ENCODE measurements at regions not wholly inside any gene's neighbourhood (a gene's known extent, or its start where the extent isn't known, plus 50 kb on each side); places are given as distances from the start of the nearest gene placed in this dataset.
"Not testable (repeated sequence)": the region's sequence is repeated elsewhere in the genome, so short reads cannot be mapped to it uniquely, and the experiment has no call there.

DNA sequence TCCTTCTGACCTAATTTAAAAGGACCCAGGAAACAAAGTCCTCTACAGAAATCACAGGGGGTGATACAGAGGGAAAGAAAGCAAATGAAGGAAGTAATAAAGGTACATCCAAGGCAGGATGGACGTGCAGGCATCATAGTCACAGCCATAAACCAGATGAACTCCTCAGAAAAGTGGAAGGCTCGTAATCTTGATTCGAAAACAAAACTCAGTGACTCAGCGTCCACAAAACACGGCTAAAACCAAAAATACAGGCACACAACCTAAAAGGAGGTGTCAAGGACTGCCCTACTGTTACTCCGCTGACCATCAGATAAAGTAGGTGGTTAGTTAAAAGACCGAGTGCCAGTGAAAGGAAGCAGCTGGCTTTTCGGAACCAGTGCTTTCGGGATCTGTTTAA is 81.5 kb downstream of the TRIM69 start:
- DNase-seq: not testable (repeated sequence)

DNA sequence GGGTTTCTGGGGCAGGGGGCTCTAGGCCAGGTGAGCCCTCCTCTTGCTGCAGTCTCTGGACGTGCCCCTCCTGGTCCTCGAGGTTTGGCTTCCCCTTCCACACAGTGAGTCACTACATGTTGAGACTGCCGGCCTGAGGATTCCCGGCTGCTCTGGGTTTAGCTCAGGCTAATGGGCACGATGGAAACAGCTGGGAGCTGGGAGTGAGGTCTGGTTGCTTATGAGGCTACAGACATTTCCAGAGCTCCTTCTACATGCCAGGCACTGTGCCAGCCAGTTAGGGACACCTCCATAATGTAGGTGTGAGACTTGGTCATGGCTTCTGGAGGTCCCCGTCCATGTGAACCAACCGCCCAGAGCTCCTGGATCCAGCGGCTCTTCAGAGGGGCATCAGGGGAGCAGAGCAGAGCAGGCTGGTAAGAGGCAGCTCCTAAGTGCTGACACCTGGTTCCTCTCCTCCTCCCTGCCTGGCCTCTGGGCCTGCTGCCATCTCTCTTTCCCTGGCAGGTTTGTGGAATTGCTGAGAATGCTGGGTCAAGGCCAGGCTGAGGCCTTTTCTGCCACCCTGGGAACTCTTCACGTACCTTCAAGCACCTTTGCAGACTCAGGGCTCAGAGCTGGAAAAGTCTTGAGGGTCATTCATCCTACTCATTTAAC is 83.1 kb downstream of the TRIM69 start:
- not testable (repeated sequence) for DNase-seq

DNA sequence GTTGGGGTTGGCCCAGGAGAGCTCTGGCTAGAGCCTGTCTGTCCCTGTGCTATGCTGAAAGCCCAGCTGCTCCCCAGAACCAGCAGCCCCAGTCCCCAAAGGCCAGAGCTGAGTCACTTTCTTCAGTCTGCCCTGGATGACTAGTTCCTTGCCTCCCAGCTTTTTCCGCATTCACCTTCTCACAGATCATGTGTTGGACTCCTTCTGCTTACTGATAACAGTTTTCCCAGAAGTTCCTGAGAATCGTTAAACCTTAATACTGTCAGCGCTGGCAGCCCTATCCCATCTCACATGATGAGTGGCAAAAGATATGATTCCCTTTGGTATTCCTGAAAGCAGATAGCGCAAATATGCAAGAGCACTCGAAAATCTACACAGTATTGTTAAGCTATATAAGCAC is 84.2 kb downstream of the TRIM69 start:
- not testable (repeated sequence) for DNase-seq

DNA sequence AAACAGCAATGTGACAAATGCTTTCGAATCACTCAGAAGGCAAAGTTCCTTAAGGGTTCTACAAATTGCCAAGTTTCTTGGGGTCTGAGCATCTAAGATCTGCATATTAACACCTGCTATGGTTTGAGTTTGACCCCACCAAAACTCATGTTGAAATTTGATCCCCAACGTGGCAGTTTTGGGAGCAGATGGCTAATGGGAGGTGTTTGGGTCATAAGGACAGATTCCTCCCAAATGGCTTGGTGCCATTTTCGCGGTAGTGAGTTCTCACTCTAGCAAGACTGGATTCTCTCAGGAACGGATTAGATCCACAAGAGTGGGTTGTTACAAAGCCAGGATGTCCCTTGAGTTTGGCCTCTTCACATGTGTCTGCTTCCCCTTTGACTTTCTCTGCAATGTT is 84.6 kb downstream of the TRIM69 start:
- not testable (repeated sequence) for DNase-seq

DNA sequence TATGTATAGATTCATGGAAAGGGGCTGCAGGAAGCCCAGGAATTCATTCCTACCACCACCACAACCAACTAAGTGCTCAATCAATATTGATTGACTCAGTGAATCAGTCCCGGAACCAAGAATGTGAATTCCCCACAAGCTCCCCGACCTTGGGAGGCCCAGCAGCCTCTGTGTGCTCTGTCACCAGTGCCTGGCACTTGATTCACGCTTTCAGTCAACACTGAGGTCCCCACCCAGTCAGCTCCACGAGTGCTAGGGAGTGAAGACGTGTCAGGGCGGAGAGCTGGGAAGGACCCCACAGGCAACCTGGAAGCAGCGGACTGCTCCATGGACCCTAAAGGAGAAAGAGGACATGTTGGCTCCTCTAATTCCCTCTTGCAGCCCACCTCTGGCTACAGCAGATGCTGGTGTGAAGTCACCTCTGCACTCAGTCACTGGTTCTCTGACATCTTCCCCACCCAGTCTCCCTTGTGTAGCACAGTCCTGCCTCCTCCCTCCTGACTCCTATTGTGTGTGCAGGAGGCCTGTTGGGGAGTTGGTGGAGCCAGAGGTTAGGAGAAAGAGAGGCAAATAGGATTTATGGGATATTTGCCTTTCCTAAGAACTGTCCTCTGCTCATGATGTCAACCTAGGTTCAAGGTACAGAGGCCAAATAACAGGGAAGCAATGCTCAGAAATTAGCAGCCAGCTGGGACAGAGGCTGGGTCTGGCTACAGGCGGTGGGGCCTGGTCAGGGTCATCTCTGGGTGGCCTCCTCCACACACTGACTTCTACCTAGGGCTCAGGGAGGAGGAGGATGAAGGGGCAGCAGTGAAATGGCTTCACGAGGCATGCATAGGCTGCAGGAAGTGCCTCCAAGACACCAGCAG is 88.2 kb downstream of the TRIM69 start:
- not testable (repeated sequence) for DNase-seq

DNA sequence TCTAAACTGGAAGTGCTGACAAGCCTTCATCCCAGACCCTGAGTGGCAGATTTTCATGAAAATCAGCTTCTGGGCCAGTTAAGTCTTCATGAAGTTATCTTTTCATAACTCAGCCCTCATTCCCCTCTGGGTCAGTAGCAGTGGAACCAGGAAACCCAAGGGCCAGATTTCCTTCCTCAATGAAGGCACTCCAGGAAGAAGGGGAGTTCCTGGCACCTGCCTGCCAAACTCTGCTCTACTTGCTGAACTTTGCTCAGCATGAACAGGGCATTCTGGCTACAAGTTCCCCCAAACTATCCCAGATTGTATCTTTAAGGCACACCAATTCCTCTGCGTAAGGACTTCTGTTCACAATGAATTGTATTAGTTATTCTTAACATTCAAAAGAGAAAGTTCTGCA is 90.3 kb downstream of the TRIM69 start:
- DNase-seq: not testable (repeated sequence)

DNA sequence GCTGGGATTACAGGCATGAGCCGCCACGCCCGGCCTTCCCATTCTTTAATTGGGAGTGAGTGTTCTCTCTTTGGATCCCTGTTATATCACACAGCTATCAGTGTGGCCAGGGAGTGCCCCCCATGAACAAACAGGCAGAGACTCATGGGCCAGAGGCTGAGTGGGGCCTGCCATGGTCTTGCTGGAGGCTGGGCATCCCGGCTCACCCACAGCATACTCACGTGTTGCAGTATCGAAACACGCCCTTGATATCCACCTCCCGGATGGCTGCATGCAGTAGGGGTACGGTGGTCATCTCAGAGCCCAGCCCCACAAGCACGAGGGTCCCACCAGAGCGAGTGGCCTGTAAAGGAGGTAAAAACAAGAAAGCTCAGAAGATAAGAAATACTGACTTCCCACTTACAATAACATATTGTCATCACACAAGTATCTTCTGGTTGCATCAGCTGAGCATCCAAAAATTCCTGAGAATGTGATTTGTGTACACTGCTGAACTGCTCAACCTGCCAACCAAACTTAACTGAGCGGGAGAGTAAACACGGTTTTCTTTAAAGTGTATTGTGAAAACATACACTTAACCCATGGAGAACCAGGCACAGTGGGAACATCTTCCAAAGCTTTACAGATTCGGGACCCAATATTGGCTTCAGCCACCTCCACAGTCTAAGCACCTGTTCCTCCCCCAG is 92.0 kb downstream of the TRIM69 start:
- DNase-seq: not testable (repeated sequence)

DNA sequence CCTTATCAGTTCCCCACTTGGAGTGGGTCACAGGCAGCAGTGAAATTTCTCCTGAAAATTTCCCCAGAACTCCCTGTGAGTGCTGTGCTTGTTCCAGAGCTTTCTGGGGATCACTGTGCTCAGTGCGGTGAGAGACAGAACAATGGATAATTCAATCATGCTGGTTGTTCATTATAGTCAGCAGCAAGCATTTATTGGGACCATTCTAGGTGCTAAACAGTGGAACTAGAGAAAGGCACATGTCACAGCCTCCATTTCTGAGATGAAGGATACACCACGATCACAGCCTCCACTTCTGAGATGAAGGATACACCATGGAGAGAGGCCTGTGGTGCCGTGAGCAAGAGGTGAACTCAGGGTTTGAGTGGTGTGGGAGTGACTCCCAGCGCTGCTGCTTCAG is 92.8 kb downstream of the TRIM69 start:
- DNase-seq: not testable (repeated sequence)

DNA sequence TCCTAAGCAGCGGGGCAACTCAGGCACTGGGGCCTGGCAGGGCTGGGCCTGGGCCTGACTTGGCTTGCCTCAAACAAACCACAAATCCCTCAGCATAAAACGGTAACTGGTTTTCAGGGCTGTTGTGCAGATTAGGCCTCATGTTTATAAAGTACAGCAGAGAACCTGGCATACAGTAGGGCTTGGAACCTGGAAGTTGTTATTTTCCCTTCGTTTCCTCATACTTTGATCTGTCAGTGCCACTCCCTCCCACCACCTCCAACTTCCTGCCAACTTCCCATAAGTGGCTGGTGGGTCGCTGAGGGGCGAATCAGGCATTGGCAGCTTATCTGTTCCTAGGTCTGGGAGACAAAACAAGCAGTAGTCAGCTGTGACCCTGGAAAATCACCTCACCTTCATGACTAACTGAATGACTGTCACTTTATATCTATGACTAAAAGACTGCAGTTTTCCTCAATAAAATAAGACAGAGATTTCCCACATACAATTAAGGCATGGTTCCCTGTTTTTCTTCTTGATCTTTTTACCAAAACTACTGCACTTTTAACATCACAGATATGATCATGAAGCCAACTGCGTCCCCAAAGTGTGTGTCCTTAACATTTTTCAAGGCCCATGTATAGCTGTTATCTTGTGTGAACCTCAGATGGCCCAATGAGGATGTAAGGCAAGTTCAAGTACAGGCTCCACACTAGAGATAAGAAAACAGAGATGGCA is 94.5 kb downstream of the TRIM69 start:
- not testable (repeated sequence) for DNase-seq

DNA sequence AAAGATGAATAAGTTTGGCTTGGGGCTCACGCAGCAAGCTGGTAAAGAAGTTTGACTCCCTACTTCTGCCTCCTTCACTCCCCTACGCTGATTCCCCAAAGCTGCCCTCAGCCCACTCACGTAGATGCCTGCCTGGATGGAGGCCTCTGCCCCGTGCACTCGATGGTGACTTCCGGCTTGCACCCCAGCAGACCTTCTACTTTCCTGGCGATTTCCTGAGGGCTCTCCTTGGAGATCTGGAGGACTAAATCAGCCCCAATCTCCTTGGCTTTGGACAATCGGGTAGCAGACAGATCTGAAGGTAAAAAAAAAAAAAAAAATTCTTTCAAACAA is 95.0 kb downstream of the TRIM69 start:
- not testable (repeated sequence) for DNase-seq

DNA sequence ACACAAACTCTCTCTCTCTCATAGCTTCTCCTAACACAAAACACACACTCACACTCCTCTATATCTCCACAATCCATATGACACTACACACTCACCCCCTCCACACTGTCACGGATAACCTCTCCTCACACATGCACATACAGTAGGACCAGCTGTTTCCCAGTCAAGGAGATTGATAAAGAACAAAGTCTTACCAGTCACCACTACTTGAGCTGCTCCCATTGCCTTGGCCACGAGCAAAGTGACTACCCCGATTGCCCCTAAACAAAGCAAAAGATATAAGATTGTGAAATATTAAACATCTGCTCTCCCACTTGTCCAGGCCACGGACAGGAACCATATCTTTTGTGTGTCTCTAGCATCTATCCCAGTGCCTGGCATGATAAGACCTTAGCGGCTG is 95.8 kb downstream of the TRIM69 start:
- DNase-seq: not testable (repeated sequence)

DNA sequence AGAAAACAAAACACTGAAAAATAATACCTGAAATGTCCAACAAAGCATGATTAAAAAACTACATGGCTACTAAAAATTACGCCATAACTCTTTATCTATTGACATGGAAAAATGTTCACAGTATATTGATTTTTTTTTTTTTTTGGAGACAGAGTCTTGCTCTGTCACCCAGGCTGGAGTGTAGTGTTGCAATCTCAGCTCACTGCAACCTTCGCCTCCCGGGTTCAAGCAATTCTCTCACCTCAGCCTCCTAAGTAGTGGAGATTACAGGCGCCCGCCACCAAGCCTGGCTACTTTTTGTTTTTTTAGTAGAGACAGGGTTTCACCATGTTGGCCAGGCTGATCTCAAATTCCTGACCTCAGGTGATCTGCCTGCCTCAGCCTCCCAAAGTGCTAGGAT is 96.8 kb downstream of the TRIM69 start:
- not testable (repeated sequence) for DNase-seq

DNA sequence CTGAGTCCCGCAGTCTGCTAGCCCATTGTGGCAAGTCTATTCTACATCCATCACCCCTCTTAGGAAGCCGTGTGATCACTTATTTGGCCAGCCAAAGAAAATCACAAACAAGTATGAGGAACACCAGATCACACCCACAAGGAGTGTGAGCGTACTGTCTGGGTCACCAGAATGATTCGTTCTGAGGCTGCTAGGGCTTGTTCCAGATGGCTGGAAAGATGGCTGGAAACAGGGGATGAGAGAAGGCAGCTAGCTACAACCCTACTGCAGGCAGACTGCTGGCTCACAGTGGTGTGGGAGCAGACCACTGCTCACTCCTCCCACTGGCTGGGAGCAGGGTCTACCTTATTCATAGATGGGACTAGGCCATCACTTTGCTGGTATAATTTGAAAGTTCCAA is 97.4 kb downstream of the TRIM69 start:
- not testable (repeated sequence) for DNase-seq

DNA sequence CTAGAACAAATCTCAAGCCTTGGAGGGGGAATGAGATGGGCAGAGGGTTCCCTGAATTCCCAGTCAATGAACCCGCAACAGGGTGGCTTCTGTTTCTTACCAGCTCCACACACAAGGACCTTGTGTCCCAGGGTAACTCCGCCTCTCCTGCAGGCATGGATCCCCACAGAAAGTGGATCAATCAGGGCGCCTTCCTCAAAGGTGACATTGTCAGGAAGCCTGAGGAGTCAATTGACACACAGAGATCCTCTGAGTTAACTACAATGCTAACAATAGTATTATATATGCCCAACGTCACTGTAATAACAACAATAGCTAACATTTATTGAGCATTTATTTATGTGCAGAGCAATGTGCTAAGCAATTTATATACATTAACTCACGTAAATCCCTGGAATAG is 98.8 kb downstream of the TRIM69 start:
- not testable (repeated sequence) for DNase-seq

DNA sequence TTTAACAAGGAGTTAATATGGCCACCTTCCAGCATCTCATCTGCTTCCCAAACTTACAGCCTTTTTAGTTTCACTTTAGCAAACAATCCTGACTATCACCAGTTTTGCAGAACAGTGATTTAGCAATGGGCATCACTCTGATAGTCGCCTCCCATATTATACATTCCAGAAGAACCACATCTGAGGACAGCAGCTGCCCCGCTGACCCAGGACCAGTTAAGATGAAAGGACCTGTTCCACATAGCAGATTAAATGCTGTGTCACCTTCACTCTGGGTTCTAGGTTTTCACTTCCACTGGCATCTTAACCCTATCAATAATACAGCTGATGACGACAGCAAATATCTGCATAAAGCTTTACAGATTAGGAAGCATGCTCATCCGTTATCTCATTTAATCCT is 99.8 kb downstream of the TRIM69 start:
- DNase-seq: no peak

DNA sequence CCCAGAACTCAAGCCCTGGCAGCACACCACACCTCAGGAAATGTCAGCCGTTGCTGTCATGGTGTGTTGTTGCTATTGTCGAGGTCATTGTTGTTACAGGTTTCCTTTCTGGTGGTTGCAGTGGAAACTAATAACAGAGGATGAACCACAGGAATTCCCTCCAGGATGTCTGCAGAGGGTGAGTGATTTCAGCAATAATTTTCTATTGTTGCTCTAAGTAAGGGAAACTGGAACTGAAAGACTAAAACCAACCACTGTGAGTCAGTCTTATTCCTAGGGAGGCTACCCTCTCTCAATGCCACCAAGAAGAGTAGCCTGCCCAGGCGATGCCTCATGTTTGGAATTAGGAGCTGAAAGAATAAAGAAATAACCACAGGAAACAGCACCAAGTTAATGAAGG is 102.6 kb downstream of the TRIM69 start:
- not testable (repeated sequence) for DNase-seq

DNA sequence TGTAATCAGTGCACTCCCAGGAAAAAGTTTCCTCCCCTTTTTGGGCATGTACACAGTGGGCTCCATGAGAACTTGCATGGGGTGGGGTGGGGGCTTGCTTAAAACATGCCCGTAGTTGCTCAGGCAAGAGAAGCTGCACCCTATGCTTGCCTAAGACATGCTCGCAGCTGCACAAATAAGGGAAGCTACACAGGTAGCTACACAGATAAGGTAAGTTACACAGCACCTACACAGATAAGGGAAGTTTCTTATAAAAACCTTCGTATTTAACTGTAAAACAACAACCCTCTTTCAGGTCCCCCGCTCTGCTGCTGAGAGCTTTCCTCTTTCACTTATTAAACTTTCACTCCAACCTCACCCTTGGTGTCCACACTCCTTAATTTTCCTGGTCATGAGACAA is 105.4 kb downstream of the TRIM69 start:
- DNase-seq: not testable (repeated sequence)

DNA sequence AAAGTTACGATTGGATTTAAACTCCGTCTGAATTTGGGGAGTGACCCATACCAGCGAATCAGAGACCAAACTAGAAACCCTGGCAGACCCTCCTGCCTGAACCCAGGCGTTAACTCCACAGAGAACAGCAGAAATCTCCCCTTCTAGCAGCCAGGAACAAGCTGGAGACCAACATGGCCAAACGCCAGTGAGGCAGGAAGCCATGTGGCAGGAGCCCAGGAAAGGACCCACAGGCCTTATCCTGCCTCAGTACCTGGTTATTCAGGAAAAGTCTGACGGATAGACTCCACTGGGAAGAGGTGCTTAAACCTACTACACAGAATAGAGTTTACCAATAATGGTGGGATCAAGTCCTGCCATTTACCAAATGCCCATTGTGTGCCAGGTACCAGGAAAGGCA is 106.6 kb downstream of the TRIM69 start:
- DNase-seq: not testable (repeated sequence)

DNA sequence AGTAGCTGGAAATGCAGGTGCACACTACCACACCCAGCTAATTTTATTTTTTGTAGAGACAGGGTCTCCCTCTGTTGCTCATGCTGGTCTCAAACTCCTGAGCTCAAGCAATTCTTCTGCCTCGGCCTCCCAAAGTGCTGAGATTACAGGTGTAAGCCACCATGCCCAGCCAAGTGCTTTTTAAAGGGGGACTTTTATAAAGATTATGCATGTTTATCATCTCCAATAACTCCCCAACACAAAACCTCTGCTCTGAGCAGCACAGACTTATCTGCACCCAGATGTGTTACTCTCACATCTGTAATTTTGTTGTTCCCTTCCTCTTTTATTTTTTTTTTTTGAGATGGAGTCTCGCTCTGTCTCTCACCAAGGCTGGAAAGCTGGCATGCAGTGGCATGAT is 108.6 kb downstream of the TRIM69 start:
- DNase-seq: not testable (repeated sequence)

DNA sequence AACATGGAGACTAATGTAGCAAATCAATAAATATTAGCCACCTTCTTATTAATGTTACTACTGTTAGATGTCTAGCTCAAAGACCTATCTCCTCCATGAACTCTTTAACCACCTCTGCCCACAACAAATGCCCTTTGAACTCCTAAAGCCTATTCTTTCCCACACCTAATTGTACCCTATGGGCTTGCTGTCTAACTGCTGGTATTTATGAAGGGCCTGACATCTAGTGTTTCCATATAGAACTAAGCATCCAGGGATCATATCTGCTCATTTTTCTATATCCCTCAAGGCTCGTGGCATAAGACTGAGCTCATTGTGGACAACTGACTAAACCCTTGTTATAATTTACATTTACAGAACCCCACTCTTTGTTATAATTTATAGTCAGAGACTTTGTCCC is 109.8 kb downstream of the TRIM69 start:
- DNase-seq: not testable (repeated sequence)

DNA sequence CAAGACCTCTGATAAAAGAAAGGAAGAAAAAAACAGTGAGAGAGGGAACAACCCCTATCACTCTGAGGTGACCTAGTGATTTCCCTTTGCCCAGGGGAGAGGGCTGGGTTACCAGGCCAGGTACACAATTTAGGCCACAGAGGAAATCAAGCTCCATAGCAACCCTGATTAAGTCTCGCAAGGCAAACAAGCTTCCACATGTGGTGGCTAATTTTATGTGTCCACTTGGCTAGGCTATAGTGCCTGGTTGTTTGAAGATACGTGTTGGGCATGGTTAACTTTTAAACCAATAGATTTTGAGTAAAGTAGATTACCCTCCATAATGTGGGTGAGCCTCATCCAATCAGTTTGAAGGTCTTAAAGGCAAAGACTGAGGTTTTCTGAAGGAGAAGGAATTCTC is 108.9 kb upstream of the TERB2 start:
- DNase-seq: not testable (repeated sequence)

DNA sequence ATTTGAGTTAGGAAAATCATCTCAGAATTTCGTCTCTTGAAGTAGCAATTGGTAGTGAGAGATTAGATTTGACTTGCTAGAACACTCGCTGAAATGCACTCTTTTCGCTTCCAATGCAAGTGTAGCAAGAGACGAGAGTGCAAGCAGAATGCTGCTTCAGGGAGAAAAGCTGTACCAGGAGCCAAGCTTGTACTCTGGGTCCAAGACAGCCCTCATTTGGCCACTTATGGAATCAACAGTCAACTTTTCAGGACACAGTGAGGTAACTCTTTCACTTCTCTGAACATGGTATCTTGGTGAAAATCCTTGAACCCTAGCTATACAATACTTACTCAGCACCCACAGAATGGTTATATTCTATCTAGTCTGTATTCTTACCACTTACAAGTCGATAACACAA is 107.6 kb upstream of the TERB2 start:
- DNase-seq: not testable (repeated sequence)

Measured in central memory CD4-positive, alpha-beta T cell (primary cell).